OCI-LY3 (cell line): ENCODE measurements at regions not wholly inside any gene's neighbourhood (a gene's known extent, or its start where the extent isn't known, plus 50 kb on each side); places are given as distances from the start of the nearest gene placed in this dataset.

ENCODE experiments used
- H2AFZ ChIP-seq: fragments of 200-600, 300-600 bp; shearing (Covaris generic); 2 replicates; pipeline ENCODE4 v1.6.0; 2014; ENCODE audit warnings: antibody characterized with exemption, low read depth, low read length
- H3K27ac ChIP-seq: fragments of 200-600, 300-600 bp; sonication (generic); 2 replicates; pipeline ENCODE4 v1.5.1; 2014; ENCODE audit warnings: mild to moderate bottlenecking, low read length, moderate library complexity, mixed read lengths
- H3K27me3 ChIP-seq: fragments of 200-600, 300-600 bp; sonication (generic); 2 replicates; pipeline ENCODE4 v1.6.1; 2014; ENCODE audit warnings: low read depth, low read length, mixed read lengths
- H3K36me3 ChIP-seq: fragments of 200-600, 300-600 bp; sonication (generic); replicated peaks from 2 replicates; pipeline ENCODE3; 2014; ENCODE audit warnings: low read depth, low read length, mixed read lengths
- H3K4me1 ChIP-seq: fragments of 300-600, 200-600 bp; sonication (generic); 2 replicates; pipeline ENCODE4 v1.6.1; 2014; ENCODE audit warnings: low read length, mixed read lengths
- H3K4me2 ChIP-seq: fragments of 200-600, 300-600 bp; sonication (generic); 2 replicates; pipeline ENCODE4 v1.6.1; 2014; ENCODE audit warnings: low read length, mixed read lengths
- H3K4me3 ChIP-seq: fragments of 300-600, 200-600 bp; sonication (generic); 2 replicates; pipeline ENCODE4 v1.5.1; 2014; ENCODE audit warnings: antibody characterized with exemption, mild to moderate bottlenecking, low read length, moderate library complexity
- H3K79me2 ChIP-seq: fragments of 300-600, 200-600 bp; shearing (Covaris generic); 2 replicates; pipeline ENCODE4 v1.6.1; 2014; ENCODE audit warnings: mild to moderate bottlenecking, low read length, mixed read lengths
- H3K9ac ChIP-seq: fragments of 300-600, 200-600 bp; shearing (Covaris generic); 2 replicates; pipeline ENCODE4 v1.6.0; 2014; ENCODE audit warnings: mild to moderate bottlenecking, low read length, moderate library complexity
- H3K9me3 ChIP-seq: fragments of 200-600, 300-600 bp; shearing (Covaris generic); 2 replicates; pipeline ENCODE4 v1.6.1; 2014; ENCODE audit warnings: low read length, mixed read lengths; ENCODE audit not compliant: insufficient read depth
- H4K20me1 ChIP-seq: fragments of 200-600, 300-600 bp; sonication (generic); 2 replicates; pipeline ENCODE4 v1.6.1; 2016; ENCODE audit warnings: low read length, mixed read lengths; ENCODE audit not compliant: insufficient read depth
- CTCF ChIP-seq: fragments of 200-600, 300-600 bp; sonication (generic); IDR thresholded peaks from 2 replicates; pipeline ENCODE4 v1.5.1; 2014; ENCODE audit warnings: antibody characterized with exemption, low read length, low read depth
- EZH2phosphoT487 ChIP-seq: fragments of 200-600 bp; shearing (Covaris generic); IDR thresholded peaks from 2 replicates; pipeline ENCODE4 v1.6.1; 2018; ENCODE audit warnings: antibody characterized with exemption, mixed run types, low read depth

- no peaks in the 10 kb centered on the region for H3K79me2 ChIP-seq
- no peaks in the 10 kb centered on the region for H4K20me1 ChIP-seq
- no peak overlapping the region for H3K4me3 ChIP-seq
- H3K9ac ChIP-seq = no peak overlapping the region
- H3K27ac ChIP-seq = no peak overlapping the region
- H3K36me3 ChIP-seq = no peaks in the 10 kb centered on the region
- H3K9me3 ChIP-seq = no peaks in the 10 kb centered on the region
- no peak overlapping the region for H3K4me2 ChIP-seq
- H2AFZ ChIP-seq = no peak overlapping the region
- peaks cover 11% of the 10 kb centered on the region for H3K4me1 ChIP-seq
- TF ChIP-seq EZH2phosphoT487 (no peak), CTCF (no peak)
- H3K27me3 ChIP-seq = no peaks in the 10 kb centered on the region
Observed at GRCh38 chr3:6600237-6600636, 260.7 kb upstream of the GRM7 start.

- no peaks in the 10 kb centered on the region for H3K27me3 ChIP-seq
- H3K9me3 ChIP-seq = no peaks in the 10 kb centered on the region
- H2AFZ ChIP-seq = peak overlapping the region; percentile 67; the same call in 1 of the 2 replicates
- H3K4me3 ChIP-seq = no peak overlapping the region; the same call in 1 of the 2 replicates
- H3K27ac ChIP-seq = 0 out of 2 replicates have a peak overlapping the region, but pooled peaks have one; percentile 6
- H3K9ac ChIP-seq = no peak overlapping the region
- no peaks in the 10 kb centered on the region for H3K79me2 ChIP-seq
- peaks cover 11% of the 10 kb centered on the region for H3K4me1 ChIP-seq
- no peaks in the 10 kb centered on the region for H3K36me3 ChIP-seq
- TF ChIP-seq EZH2phosphoT487 (no peak), CTCF (no peak)
- H3K4me2 ChIP-seq = peak overlapping the region; percentile 55
- no peaks in the 10 kb centered on the region for H4K20me1 ChIP-seq
Observed at GRCh38 chr3:6601374-6601773, 259.5 kb upstream of the GRM7 start.

- H3K27ac ChIP-seq = no peak overlapping the region
- no peak overlapping the region for H3K9ac ChIP-seq
- TF ChIP-seq EZH2phosphoT487 (no peak), CTCF (no peak)
- no peak overlapping the region for H3K4me2 ChIP-seq
- H3K27me3 ChIP-seq = no peaks in the 10 kb centered on the region
- H3K36me3 ChIP-seq = no peaks in the 10 kb centered on the region
- no peaks in the 10 kb centered on the region for H3K9me3 ChIP-seq
- H3K4me3 ChIP-seq = no peak overlapping the region
- H3K79me2 ChIP-seq = no peaks in the 10 kb centered on the region
- H2AFZ ChIP-seq = no peak overlapping the region
- no peaks in the 10 kb centered on the region for H4K20me1 ChIP-seq
- H3K4me1 ChIP-seq = peaks cover 11% of the 10 kb centered on the region
Observed at GRCh38 chr3:6602329-6602728, 258.6 kb upstream of the GRM7 start.

GRCh38 chr3:6605227-6605626, 255.7 kb upstream of the GRM7 start:
- Histone ChIP-seq H3K4me1 (peaks cover 11% of the 10 kb centered on the region), H2AFZ (no peak overlapping the region), H3K27ac (no peak overlapping the region), H3K36me3 (no peaks in the 10 kb centered on the region), H3K9me3 (no peaks in the 10 kb centered on the region), H3K9ac (no peak overlapping the region), H3K27me3 (no peaks in the 10 kb centered on the region), H4K20me1 (no peaks in the 10 kb centered on the region), H3K4me2 (no peak overlapping the region), H3K79me2 (no peaks in the 10 kb centered on the region), H3K4me3 (no peak overlapping the region)
- TF ChIP-seq EZH2phosphoT487 (no peak), CTCF (no peak)
